HT-29 (cell line): ENCODE measurements at regions not wholly inside any gene's neighbourhood (a gene's known extent, or its start where the extent isn't known, plus 50 kb on each side); places are given as distances from the start of the nearest gene placed in this dataset.

ENCODE experiments used
- DNase-seq: peaks from one replicate; pipeline ENCODE4 v3.0.0-alpha.2; 2015; ENCODE audit warnings: low spot score

- DNase-seq, result peak; percentile 55
These were observed 81.3 kb upstream of the CCDC28A start for GRCh38 chr6:138692058-138692977.

GRCh38 chr6:138692978-138693909, 80.3 kb upstream of the CCDC28A start:
- DNase-seq, result peak; percentile 80

GRCh38 chr6:138695193-138695592, 78.4 kb upstream of the CCDC28A start:
- DNase-seq, result no peak

GRCh38 chr6:138714493-138714892, 59.1 kb upstream of the CCDC28A start:
- DNase-seq, result no peak

- DNase-seq, result no peak
These were observed 57.6 kb upstream of the CCDC28A start for GRCh38 chr6:138716013-138716412.

GRCh38 chr6:138716971-138717665, 56.5 kb upstream of the CCDC28A start:
- no peak for DNase-seq

GRCh38 chr6:138719011-138719635, 54.4 kb upstream of the CCDC28A start:
- no peak for DNase-seq

- DNase-seq, result no peak
These were observed 53.8 kb upstream of the CCDC28A start for GRCh38 chr6:138719744-138720143.

- peak; percentile 63 for DNase-seq
These were observed 50.9 kb upstream of the CCDC28A start for GRCh38 chr6:138722425-138723371.
